GM10266 (cell line): ENCODE measurements at regions not wholly inside any gene's neighbourhood (a gene's known extent, or its start where the extent isn't known, plus 50 kb on each side); places are given as distances from the start of the nearest gene placed in this dataset.
"Not testable (repeated sequence)": the region's sequence is repeated elsewhere in the genome, so short reads cannot be mapped to it uniquely, and the experiment has no call there.

ENCODE experiments used
- DNase-seq: peaks from one replicate; pipeline ENCODE4 v3.0.0; 2012; ENCODE audit errors: extremely low spot score
- CTCF ChIP-seq: IDR thresholded peaks from 2 replicates; pipeline ENCODE4 v1.5.1; 2012; ENCODE audit warnings: mild to moderate bottlenecking, low read depth; ENCODE audit not compliant: control insufficient read depth, insufficient read depth; ENCODE audit errors: missing control alignments

GRCh38 chr2:153588408-153588807 lies 109.8 kb upstream of the RPRM start:
- TF ChIP-seq CTCF, result no peak
- DNase-seq, result no peak

GRCh38 chr2:153589586-153589985 lies 111.0 kb upstream of the RPRM start:
- no peak for DNase-seq
- TF ChIP-seq CTCF, result no peak

GRCh38 chr2:153593086-153593485 lies 114.5 kb upstream of the RPRM start:
- not testable (repeated sequence) for DNase-seq

GRCh38 chr2:153595939-153596338 lies 117.4 kb upstream of the RPRM start:
- TF ChIP-seq CTCF, result no peak
- no peak for DNase-seq

- no peak for TF ChIP-seq CTCF
- DNase-seq, result no peak
These were observed 123.2 kb upstream of the RPRM start for GRCh38 chr2:153601812-153602211.

- no peak for TF ChIP-seq CTCF
- DNase-seq, result no peak
These were observed 125.6 kb upstream of the RPRM start for GRCh38 chr2:153604133-153604532.

- DNase-seq, result no peak
- no peak for TF ChIP-seq CTCF
These were observed 128.1 kb upstream of the RPRM start for GRCh38 chr2:153606623-153607022.

- DNase-seq, result no peak
- no peak for TF ChIP-seq CTCF
These were observed 143.7 kb upstream of the RPRM start for GRCh38 chr2:153622285-153622684.
